Endothelial cell of hepatic sinusoid (primary cell): ENCODE measurements at regions not wholly inside any gene's neighbourhood (a gene's known extent, or its start where the extent isn't known, plus 50 kb on each side); places are given as distances from the start of the nearest gene placed in this dataset.
"Not testable (repeated sequence)": the region's sequence is repeated elsewhere in the genome, so short reads cannot be mapped to it uniquely, and the experiment has no call there.

Experiments used
- in situ Hi-C: cut with HindIII; loops from 2 replicates; pipeline ENCODE4 v1.10.0; 2017; ENCODE audit warnings: low sequenced_read_pairs

DNA sequence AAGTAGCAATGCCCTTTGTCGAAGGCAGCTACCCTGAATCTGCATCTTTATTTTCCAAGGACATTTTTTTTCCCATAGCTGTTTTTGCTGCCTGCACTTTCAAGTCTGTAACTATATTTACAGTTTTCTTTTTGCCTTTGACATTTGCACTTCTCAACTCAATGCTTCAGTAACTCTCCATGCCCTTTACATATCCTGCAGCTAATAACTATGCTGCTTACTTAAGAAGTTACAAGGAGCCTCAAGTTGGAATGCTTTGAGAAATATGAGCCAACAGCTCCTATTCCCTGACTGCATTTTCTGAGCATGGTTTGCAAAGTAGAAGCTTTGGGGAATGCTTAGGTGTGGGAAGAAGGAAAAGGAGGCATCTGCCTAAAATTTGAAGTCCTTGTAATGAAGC is 194.8 kb upstream of the TRPC7 start:
- in situ Hi-C loops: no loop called here

DNA sequence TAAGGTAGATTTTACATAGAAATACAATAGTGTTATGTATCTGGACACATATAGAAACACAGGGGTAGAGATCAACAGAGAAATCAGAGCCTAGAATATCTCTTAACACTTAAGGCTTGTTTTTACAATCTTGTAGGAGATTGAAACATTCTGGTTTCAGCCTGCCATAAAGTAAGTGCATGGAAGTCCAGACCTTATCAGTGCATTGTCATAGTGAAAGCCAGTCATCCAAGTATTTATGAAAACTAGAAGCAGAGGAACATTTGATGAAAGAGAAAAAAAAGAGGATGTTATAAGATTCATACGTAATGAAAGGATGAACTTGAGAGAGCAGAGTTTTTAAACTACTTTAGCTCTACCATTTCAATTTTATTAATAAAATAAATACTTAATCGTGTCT is 194.3 kb upstream of the TRPC7 start:
- in situ Hi-C loops: no loop called here

DNA sequence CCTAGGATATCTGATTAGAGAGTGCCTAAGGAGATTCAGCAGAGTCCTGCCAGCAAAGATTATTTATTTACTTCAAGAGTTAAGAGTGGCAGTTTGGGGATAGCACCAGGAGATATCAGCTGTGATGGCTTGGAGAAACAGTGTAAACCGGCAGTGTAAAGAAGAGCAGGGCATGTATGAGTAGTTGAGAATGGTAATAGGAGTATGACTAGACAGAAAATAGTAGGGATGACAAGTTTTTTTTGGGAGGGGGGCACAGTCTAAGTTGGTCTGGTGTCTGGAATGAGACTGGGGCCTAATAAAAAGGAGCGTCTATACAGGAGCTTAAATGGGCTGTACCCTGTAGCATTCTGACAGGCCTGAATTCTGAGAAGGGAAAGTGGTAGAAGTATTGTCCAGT is 181.8 kb upstream of the TRPC7 start:
- in situ Hi-C loops: not testable (repeated sequence)

DNA sequence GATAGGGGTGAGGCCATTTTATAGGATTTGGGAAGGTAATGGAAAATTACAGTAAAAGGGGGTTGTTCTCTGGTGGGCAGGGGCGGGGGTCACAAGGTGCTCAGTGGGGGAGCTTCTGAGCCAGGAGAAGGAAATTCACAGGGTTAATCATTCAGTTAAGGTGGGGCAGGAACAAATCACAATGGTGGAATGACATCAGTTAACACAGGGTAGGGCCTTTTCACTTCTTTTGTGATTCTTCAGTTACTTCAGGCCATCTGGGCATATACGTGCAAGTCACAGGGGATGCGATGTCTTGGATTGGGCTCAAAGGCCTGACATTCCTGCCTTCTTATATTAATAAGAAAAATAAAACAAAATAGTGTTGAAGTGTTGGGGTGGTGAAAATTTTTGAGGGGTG is 181.1 kb upstream of the TRPC7 start:
- in situ Hi-C loops: not testable (repeated sequence)

DNA sequence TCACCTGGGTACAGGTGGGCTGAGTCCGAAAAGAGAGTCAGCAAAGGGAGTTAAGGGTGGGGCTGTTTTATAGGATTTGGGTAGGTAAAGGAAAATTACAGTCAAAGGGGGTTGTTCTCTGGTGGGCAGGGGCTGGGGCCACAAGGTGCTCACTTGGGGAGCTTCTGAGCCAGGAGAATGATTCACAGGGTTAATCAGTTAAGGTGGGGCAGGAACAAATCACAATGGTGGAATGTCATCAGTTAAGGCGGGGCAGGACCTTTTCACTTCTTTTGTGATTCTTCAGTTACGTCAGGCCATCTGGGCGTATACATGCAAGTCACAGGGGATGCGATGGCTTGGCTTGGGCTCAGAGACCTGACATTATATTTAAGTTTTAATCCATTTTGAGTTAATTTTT is 179.7 kb upstream of the TRPC7 start:
- in situ Hi-C loops: not testable (repeated sequence)

DNA sequence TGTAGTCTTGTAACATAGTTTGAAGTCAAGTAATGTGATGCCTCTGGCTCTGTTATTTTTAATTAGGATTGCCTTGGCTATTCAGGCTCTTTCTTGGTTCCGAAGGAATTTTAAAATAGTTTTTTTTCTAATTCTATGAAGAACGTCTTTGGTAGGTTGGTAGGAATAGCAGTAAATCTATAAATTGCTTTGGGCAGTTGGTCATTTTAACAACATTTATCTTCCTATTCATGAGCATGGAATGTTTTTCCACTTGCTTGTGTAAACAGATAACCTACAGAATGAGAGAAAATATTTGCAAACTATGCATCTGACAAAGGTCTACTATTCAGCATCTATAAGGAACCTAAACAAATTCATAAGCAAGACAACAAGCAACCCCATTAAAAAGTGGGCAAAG is 173.2 kb upstream of the TRPC7 start:
- in situ Hi-C loops: no loop called here

DNA sequence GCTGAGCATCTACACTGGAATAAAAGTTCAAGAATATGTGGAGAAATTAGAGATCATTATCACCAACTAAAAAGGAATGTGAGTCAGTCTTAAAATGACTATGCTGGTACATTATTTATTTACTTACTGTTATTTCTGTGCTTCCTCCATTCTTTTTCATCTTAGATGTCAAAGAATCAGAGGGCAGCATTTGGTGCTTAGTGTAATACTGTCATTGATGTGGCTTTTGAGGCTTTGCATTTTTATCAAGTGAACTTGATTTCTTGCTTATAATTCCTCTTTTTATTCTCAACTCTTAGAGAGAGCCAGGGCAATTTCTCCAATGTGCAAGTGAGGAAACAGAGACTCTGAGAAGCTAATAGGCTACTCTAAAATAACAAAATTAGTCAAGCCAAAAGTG is 163.7 kb upstream of the TRPC7 start:
- in situ Hi-C loops: no loop called here

DNA sequence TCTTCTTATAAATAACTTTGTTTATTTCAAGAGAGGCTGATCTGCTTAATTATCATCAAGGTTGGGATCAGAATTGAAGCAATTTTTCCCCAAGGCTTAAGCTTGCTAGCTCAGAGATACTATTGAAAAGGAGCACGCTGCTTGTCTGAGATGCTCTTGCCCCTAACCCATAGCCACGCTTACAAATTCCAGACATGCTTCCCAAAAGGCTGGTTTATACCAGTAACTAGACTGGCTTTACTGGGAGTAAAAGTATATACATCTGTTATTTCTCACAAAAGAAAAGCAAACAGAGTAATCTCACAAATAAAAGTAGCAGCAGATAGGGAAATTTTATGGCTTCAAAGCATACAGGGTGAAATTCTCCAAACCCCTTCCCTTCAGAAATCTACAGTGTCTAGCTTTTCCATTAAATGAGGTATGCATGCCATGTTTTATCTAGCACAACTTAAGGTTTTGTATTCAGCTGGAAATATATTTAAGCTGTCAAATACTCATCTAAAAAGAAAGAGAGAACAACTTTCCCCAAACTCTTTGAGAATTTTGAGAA is 163.2 kb upstream of the TRPC7 start:
- in situ Hi-C loops: no loop called here

DNA sequence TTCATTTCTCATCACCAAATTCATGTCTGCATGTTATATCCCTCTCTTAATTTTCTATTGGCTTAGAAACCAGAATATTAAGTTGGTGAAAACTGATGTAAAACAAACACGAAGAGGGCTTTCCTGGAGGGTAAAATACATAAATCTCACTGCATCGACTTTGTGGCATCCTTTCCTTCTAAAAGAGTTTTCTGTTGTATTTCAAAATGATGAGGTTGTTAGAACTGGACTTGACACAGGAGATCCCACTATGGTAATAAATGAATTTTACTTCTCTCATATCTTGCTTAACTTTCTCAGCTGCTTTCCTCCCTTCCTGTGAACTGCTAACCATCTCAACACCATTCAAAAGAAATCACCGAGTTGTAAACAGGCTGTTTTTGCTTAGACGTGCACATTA is 162.0 kb upstream of the TRPC7 start:
- in situ Hi-C loops: no loop called here

DNA sequence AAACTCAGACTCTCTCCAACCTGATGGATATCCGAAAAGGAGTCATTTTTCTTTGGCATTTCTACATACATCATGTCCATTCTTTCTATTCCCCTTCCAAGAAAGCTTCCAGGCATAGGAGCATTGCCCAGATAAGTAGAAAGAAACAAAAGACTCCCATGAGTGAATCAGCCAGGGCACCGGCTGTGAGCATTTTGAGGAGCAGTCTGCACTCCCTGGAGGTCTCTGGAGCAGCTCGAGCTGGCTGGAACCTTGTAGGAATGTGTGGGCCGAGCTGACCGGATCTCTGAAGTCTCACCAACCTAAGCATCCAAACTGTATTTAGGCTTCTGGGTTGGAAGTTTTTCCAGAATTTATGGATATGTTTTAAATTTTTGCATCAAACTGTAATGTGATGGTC is 161.4 kb upstream of the TRPC7 start:
- in situ Hi-C loops: no loop called here

DNA sequence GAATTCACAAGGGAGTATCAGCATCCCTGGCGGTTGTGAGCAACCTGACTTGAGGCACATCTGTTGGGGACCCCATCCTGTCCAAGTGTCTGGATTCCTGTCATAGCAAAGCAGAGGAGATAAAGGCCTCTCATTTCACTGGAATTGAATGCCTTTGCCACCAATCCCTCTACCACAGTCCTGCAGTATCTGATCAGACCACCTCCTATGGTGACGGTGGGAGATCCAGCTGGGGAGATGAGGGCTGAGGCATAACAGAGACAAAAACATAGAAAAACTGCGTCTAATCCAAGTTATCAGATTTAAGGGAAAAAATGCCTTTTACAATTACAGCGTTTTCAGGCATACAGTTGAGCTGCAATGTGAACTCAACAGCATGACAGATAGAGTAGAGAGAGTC is 160.7 kb upstream of the TRPC7 start:
- in situ Hi-C loops: no loop called here

DNA sequence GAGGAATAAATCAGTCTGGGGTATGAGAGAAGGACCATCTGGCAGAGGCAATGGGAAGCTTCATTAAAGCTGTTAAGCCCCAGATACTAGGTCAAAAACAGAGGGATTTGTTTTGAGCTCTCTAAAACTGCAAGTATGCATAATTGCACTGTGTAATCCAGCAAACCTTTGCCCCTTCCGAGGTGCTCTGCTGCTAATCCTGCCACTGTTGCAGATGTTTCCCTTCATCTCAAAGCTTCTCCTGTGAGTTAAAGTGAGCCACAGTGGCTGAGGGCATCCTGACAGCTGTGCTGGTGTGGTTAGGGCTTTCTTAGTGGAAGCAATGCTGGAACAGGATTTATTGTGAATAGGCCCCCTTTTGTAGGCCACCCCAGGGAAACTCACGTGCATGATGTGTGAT is 160.3 kb upstream of the TRPC7 start:
- in situ Hi-C loops: no loop called here

DNA sequence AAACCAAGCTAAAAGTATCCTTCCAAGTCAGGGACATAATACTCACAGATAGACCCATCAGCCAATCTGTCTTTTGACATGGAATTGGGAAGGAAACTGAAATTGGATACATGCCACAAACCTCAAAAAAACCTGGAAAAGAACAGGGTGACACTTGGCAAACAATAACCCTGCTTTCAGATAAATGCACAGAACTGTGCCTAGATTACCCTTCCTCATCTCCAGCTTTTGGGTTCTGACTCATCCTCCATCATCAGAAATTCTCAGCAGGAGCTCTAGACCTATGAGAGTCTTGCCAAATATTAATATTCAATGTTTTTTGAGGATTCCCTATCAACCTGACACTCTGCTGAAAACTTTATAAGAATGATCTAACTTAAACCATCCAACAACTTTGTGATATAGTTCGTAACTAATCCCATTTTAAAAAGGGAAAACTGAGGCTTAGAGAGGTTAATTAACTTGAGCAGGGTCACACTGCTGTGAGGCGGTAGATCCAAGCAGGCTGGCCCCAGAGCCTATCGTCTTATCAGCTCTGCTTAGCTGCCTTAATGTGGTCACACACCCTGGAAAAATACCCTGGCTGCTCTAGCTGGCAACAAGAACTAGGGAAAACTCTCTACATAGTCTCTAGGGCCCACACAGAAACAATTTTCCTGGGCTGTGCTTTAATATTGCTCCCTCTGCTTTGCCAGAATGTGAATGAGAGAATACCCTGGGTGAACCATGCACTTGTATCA is 157.0 kb upstream of the TRPC7 start:
- in situ Hi-C loops: no loop called here

DNA sequence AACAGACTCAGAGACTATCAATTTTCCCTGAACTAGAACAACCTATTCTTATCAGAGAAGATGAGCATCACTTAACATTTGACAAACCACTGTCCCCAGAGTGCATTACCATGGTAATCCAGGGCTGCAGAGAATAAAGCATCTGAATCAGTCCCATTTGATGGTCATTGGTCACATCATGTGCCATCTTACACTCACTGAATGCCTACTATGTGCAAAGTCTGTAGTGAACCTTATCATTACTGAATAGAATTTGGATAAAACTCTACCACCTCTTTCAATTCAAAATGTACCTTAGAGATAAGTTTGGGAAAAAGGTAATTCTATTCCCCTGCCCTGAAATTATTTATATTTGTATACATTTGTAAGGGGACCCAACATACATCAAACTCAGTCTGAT is 156.4 kb upstream of the TRPC7 start:
- in situ Hi-C loops: no loop called here

DNA sequence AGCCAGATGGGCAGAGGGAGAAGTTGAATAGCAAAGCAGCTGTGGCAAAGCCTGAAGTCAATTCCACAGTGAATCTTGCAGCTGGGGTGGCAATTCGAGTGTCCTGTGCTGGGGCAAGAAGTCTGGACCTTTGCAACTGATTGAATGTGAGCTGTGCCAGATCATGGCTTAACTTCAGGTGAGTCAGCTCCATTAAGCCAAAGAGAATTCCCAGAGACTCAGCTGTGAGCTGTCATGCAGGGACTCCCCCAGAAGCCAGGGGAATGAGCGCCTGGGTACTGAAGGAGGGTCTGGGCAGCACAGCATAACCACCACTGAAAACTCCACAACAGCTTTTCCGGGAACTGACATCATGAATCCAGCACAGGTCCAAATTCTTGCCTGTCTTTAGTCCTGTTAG is 153.5 kb upstream of the TRPC7 start:
- in situ Hi-C loops: no loop called here

DNA sequence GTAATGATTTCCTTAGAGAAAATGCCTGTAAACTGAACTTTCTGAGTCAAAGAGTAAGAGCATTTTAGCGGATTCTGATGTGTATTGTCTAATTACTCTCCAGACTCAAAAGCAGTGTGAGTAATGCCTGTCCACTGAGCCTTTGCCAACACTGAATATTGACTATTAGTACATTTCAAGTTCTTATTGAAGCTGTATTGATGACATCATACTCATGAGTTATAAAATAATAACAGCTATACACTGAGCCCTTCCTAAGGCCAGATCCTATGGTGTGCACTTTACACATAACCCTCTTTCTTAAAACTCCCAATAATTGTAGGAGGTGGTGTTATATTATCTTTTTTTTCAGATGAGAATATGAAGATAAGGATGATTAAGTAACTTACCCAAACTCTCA is 152.8 kb upstream of the TRPC7 start:
- in situ Hi-C loops: no loop called here

DNA sequence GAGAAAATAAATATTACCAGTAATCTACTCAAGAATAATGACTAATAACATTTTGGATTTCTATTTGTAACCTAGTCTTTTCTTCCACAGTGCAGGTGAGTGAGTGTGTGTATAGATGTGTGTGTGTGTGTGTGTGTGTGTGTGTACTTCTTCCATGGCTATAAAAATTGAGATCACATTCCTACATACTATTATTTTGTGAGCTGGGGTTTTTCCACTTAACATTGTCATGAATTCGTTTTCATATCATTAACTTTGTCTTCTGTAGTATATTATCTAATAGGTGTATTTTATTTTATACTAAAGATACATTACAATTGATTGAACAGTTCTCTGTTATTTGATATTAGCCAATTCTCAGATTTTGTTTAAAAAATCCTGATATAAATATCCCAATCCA is 152.4 kb upstream of the TRPC7 start:
- in situ Hi-C loops: no loop called here

DNA sequence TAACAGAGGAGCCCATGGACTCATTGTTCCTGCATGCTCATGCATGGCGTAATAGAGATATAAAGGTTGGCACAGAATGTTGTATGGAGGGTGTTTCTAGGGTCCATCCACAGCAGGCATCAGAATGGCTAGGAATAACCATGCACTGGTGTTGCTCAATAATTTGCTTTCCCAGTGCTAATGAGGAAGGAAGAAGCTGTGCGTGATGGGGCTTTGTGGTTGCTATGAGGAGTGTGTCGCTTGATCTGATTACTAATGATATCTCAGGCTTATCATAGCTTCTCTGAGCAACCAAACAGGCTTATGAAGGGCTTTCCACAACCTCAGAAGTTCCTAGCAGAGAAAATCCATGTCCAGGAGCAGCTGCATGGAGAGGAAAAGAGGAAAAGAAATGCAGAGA is 151.3 kb upstream of the TRPC7 start:
- in situ Hi-C loops: no loop called here

DNA sequence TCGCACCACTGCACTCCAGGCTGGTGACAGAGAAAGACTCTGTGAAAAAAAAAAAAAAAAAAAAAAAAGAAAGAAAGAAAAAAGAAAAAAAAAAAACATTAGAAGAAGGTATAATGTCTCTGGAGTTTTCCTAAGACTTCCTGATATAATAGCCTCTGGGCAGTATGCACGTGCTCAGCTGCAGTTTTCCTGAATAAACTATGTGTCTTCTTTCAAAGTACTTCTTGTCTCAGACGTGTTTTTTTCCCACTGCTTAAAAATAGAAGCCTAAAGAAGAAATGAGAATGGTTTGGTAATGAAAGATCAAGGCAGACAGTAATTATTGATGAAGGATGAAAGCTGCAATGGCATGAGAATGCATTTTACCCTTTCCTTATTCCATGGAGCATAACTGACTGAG is 148.1 kb upstream of the TRPC7 start:
- in situ Hi-C loops: no loop called here

DNA sequence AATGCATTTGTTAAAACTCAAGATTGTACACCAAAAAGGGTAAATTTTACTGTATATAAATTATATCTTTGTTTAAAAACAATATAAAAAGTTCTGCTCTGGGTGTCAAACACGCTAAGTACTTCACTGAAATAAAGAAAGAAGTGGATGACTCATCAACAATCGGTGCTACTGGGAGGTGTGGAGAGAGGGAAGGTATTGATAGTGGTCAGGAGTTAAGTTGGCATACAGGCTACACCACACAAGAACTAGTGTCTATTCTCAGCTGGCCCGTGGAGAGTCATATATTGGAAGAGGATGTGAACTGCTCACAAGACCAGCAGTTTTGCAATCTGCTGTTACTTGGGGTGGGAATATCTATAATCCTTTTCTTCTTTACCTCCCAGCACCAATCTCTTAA is 145.7 kb upstream of the TRPC7 start:
- in situ Hi-C loops: no loop called here

DNA sequence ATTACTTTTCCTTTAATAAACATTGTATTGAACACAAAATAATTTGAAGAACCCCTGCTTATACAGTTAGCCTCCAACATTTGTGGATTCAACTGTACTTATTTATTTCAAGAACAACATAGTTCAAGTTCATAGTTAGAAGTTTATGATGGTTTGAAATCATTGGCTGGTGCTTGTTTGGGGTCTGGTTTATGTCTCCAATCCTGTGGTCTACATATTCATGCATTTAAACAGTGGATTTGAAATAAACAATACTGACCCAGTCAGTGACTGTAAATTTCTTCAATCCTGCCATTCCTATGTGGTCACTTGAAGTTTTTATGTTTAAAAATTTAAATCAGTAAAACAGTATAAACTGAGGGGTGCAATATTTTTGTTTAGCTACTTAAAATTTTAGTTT is 145.1 kb upstream of the TRPC7 start:
- in situ Hi-C loops: no loop called here

DNA sequence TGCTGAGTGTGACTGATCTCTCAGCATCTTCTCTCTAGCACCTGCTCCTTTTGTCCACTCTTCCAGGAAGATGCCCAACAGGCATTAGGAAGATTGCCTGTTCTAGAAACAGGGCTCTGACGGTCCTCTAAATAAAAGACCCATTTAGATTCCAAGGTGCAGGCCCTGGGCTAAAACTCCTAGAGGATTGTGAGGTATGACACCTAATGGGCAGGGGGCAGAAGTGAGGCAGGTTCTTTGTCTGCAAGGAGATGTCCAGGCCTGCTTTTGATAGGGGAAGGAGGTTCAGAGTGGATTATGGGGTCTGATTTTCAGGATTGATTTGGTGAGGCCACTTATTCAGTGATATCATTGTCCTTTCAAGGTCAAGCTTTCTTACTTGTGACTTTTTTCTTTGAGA is 140.8 kb upstream of the TRPC7 start:
- in situ Hi-C loops: no loop called here

DNA sequence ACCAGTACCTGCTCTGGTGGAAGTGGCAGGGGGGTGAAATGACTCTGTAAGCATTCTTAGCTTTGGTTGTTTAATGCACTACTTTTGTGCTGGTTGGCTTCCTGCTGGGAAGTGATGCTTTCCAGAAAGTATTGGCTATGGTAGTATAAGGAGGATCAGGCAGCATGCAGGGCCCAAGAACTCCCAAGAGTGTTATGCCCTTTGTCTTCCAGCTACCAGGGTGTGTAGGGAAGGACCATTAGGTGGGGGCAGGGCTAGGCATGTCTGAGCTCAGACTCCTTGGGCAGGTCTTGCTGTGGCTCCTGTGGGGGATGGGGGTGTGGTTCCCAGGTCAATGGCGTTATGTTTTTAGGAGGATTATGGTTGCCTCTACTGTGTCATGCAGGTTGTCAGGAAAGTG is 135.8 kb upstream of the TRPC7 start:
- in situ Hi-C loops: no loop called here
